Neural crest cell (in vitro differentiated cells): ENCODE measurements at regions not wholly inside any gene's neighbourhood (a gene's known extent, or its start where the extent isn't known, plus 50 kb on each side); places are given as distances from the start of the nearest gene placed in this dataset.

Experiments used
- DNase-seq: peaks from one replicate; pipeline ENCODE4 v3.0.0; 2021; ENCODE audit warnings: low read depth, mixed read lengths, low spot score
- H3K27ac Mint-ChIP-seq: one replicate; pipeline ENCODE4 v1.8.0; 2021; ENCODE audit warnings: mild to moderate bottlenecking, mixed read lengths; ENCODE audit not compliant: unreplicated experiment
- H3K27me3 Mint-ChIP-seq: 2 replicates; pipeline ENCODE4 v1.8.0; 2021; ENCODE audit warnings: low read depth, mild to moderate bottlenecking, mixed read lengths
- H3K36me3 Mint-ChIP-seq: 2 replicates; pipeline ENCODE4 v1.8.0; 2021; ENCODE audit warnings: low read depth, mild to moderate bottlenecking, mixed read lengths
- H3K4me1 Mint-ChIP-seq: 2 replicates; pipeline ENCODE4 v1.8.0; 2021; ENCODE audit warnings: mixed read lengths
- H3K4me3 Mint-ChIP-seq: one replicate; pipeline ENCODE4 v1.8.0; 2021; ENCODE audit warnings: mild to moderate bottlenecking, mixed read lengths
- H3K9me3 Mint-ChIP-seq: 2 replicates; pipeline ENCODE4 v1.8.0; 2021; ENCODE audit warnings: mixed read lengths
- TF ChIP-seq, protein P1 (sequence below): fragments of 200-600 bp; sonication (generic); conservative IDR thresholded peaks from 2 replicates; pipeline ENCODE4 v1.5.0; 2021; ENCODE audit warnings: antibody characterized with exemption, mild to moderate bottlenecking

DNA sequence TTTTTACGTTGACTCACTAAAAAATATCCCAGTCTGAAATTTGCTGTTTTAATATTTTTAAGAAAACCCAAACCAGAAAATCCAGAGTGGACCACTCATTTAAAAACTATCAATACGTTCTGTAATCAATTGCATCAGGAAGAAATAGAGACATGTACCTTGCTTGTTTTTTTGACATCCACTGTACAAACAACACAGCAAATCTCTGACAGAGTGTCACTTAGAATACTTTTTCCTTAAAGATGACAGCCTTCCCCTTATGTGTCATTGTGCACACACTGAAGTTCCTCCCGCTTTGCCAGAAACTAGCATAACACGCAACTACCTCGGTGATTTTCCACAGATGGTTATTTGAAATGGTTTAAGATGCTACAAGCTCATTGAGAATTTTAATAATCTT is 321.7 kb upstream of the PFKP start:
- no peak for DNase-seq
- TF ChIP-seq, protein P1, sequence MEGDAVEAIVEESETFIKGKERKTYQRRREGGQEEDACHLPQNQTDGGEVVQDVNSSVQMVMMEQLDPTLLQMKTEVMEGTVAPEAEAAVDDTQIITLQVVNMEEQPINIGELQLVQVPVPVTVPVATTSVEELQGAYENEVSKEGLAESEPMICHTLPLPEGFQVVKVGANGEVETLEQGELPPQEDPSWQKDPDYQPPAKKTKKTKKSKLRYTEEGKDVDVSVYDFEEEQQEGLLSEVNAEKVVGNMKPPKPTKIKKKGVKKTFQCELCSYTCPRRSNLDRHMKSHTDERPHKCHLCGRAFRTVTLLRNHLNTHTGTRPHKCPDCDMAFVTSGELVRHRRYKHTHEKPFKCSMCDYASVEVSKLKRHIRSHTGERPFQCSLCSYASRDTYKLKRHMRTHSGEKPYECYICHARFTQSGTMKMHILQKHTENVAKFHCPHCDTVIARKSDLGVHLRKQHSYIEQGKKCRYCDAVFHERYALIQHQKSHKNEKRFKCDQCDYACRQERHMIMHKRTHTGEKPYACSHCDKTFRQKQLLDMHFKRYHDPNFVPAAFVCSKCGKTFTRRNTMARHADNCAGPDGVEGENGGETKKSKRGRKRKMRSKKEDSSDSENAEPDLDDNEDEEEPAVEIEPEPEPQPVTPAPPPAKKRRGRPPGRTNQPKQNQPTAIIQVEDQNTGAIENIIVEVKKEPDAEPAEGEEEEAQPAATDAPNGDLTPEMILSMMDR: no peak
- peaks cover 2% of the 10 kb centered on the region for H3K9me3 Mint-ChIP-seq
- H3K27me3 Mint-ChIP-seq: peaks cover 3% of the 10 kb centered on the region
- H3K4me1 Mint-ChIP-seq: peaks cover 3% of the 10 kb centered on the region
- no peaks in the 10 kb centered on the region for H3K36me3 Mint-ChIP-seq
- H3K27ac Mint-ChIP-seq: no peak overlapping the region
- H3K4me3 Mint-ChIP-seq: no peak overlapping the region

DNA sequence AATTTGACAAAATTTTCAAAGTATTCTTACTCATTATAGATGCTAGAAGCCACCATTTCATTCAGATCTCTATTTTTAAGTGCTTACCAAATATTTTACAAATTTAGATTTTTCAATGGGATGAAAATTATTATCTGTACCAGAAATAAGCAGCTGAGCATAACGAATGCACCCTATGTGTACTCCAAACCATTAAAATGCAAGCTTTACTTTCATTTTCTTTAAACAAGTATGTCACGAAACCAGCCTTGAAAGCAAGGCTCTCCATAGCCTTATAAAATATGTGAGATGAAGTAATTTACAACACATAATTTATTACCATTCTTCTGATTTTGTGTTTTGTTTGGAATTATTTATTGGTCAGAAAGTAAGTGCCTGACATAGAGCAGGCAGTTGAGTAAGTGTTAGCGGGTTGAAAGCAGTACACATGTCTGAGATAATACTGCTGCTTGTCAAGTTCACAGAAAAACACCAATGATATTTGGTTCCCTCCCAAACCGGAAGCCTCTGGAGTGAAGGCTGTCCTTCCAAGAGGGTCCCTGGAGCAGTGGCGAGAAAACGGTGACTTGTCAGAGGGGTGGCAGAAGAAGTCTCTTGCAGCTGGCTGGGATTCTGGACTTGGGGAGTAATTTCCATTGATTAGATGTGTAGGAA is 322.7 kb upstream of the PFKP start:
- Mint-ChIP-seq H3K9me3 (peaks cover 2% of the 10 kb centered on the region), H3K36me3 (no peaks in the 10 kb centered on the region), H3K4me3 (no peak overlapping the region), H3K27me3 (peaks cover 3% of the 10 kb centered on the region), H3K27ac (no peak overlapping the region), H3K4me1 (no peaks in the 10 kb centered on the region)
- no peak for DNase-seq
- TF ChIP-seq, protein P1: no peak

DNA sequence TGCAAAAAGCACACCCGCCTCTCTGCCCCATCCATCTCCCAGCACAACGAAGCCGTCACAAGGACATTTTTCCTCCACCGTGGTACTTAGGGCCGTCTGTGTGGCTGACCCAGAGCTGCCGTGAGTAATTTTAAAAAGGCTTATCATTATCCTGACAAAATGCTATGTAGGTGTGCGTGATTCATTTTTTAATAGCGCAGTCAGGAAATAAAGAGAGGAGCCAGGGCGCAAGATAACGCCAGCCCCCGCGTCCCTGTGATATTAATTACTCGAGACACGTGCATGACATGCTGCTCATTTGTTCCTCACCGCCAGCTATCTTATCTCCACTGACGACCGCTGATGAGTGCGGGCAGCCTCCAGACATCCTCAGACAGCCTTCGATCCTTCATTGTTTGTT is 332.7 kb upstream of the PFKP start:
- H3K4me1 Mint-ChIP-seq: peaks cover 5% of the 10 kb centered on the region
- H3K27me3 Mint-ChIP-seq: no peaks in the 10 kb centered on the region

DNA sequence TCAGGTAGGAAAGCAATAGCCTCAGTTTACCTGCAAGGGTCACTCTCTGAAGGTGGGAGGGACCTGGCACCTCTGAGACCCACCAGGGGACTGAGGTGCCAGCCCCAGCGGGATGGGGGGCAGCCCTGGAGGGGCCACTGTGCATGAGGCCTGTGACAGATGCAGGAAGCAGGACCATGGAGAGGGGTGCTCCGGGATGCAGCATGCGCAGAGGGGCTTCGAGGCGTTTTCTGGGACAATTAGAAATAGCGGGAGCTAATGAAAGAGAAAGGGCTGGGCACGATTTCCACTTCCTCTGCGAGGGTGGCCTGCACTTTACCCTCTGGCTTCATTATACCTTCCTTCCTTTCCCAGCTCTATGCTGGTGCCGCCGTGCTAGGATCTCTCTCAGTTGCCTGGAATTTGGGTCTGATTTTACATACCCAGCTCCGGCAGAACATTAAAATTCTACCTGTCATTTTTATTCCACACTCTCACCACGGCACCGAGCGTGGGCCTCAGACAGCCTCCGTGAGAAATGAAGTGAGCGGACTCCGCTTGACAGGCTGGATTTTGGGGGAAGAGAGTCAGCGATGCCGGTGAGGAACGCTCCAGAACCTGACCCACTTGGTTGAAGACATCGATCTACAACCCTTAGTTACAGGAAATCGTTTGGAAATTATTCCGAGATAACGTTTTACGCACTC is 333.9 kb upstream of the PFKP start:
- Mint-ChIP-seq H3K36me3 (no peaks in the 10 kb centered on the region), H3K4me3 (no peak overlapping the region), H3K27me3 (no peaks in the 10 kb centered on the region), H3K9me3 (peaks cover 3% of the 10 kb centered on the region), H3K4me1 (peaks cover 5% of the 10 kb centered on the region), H3K27ac (no peak overlapping the region)
- no peak for DNase-seq
- TF ChIP-seq, protein P1: no peak

More for the DNA sequence above, 332.7 kb upstream of the PFKP start:
- Mint-ChIP-seq H3K36me3 (no peaks in the 10 kb centered on the region), H3K9me3 (peaks cover 3% of the 10 kb centered on the region), H3K4me3 (no peak overlapping the region), H3K27ac (no peak overlapping the region)
- DNase-seq: no peak
- TF ChIP-seq, protein P1: no peak

DNA sequence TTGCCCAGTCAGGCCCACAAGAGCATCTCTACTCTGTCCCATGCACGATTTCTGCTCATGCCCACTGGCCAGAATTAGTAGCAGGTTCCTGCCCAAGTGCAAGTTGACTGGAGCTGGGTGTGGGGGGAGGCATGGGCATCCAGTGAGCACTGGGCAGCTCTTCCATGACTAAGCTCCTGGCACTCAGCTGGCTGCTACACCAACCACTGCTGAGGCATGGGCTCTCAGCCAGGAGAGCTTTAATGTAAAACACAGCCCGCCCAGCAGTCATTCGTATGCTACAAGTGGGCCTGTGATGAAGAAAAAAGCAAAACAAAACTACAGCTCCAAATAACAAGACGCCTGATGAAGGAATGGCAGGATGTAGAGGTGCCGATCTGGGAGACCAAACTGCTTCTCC is 335.4 kb upstream of the PFKP start:
- TF ChIP-seq, protein P1: no peak
- H3K27ac Mint-ChIP-seq: no peak overlapping the region
- peaks cover 5% of the 10 kb centered on the region for H3K4me1 Mint-ChIP-seq
- H3K36me3 Mint-ChIP-seq: no peaks in the 10 kb centered on the region
- H3K27me3 Mint-ChIP-seq: no peaks in the 10 kb centered on the region
- no peak for DNase-seq
- H3K9me3 Mint-ChIP-seq: peaks cover 3% of the 10 kb centered on the region
- H3K4me3 Mint-ChIP-seq: no peak overlapping the region
